ENCODE measurements at regions not wholly inside any gene's neighbourhood (a gene's known extent, or its start where the extent isn't known, plus 50 kb on each side); places are given as distances from the start of the nearest gene placed in this dataset.

- intact Hi-C loops (cut with micrococcal nuclease), result loop anchor here (1.0 to 10.0 kb wide), 6 partner anchors 26 to 831 kb away; partner anchors contain the start of gene TAS2R38
Observed at GRCh38 chr7:142383841-142384492, 126.1 kb upstream of the PRSS58 start.

- intact Hi-C loops (cut with micrococcal nuclease), result loop anchor here (10.0 kb wide), 1 partner anchor 407 kb away; the partner anchor contains the start of gene TAS2R38
Observed at GRCh38 chr7:142381727-142382390, 124.0 kb upstream of the PRSS58 start.

- intact Hi-C loops (cut with micrococcal nuclease), result loop anchor here (10.0 kb wide), 1 partner anchor 405 kb away; the partner anchor contains the start of gene TAS2R38
Observed at GRCh38 chr7:142380069-142380468, 122.2 kb upstream of the PRSS58 start.

- intact Hi-C loops (cut with micrococcal nuclease), result no loop called here
Observed at GRCh38 chr7:142379201-142379885, 121.5 kb upstream of the PRSS58 start.

GRCh38 chr7:142377567-142377966, 119.7 kb upstream of the PRSS58 start:
- intact Hi-C loops (cut with micrococcal nuclease), result no loop called here

- intact Hi-C loops (cut with micrococcal nuclease), result no loop called here
Observed at GRCh38 chr7:142376356-142376997, 118.6 kb upstream of the PRSS58 start.

GRCh38 chr7:142375710-142376313, 118.0 kb upstream of the PRSS58 start:
- intact Hi-C loops (cut with micrococcal nuclease), result no loop called here

- intact Hi-C loops (cut with micrococcal nuclease), result no loop called here
Observed at GRCh38 chr7:142372727-142373126, 114.9 kb upstream of the PRSS58 start.

- intact Hi-C loops (cut with micrococcal nuclease), result no loop called here
Observed at GRCh38 chr7:142371586-142372377, 113.9 kb upstream of the PRSS58 start.

GRCh38 chr7:142365410-142365842, 107.6 kb upstream of the PRSS58 start:
- intact Hi-C loops (cut with micrococcal nuclease), result no loop called here

- intact Hi-C loops (cut with micrococcal nuclease), result no loop called here
Observed at GRCh38 chr7:142364551-142364950, 106.7 kb upstream of the PRSS58 start.

GRCh38 chr7:142362349-142362748, 104.5 kb upstream of the PRSS58 start:
- intact Hi-C loops (cut with micrococcal nuclease), result no loop called here

- intact Hi-C loops (cut with micrococcal nuclease), result loop anchor here (2.0 kb wide), 1 partner anchor 383 kb away; no protein-coding TSS in a partner anchor
Observed at GRCh38 chr7:142359694-142360279, 101.9 kb upstream of the PRSS58 start.

GRCh38 chr7:142357953-142358520, 100.2 kb upstream of the PRSS58 start:
- intact Hi-C loops (cut with micrococcal nuclease), result loop anchor here (1.0 to 2.0 kb wide), 2 partner anchors 26 to 381 kb away; no protein-coding TSS in a partner anchor

- intact Hi-C loops (cut with micrococcal nuclease), result no loop called here
Observed at GRCh38 chr7:142356166-142356565, 98.3 kb upstream of the PRSS58 start.

- intact Hi-C loops (cut with micrococcal nuclease), result no loop called here
Observed at GRCh38 chr7:142355328-142355727, 97.5 kb upstream of the PRSS58 start.

- intact Hi-C loops (cut with micrococcal nuclease), result no loop called here
Observed at GRCh38 chr7:142353147-142354060, 95.5 kb upstream of the PRSS58 start.

- intact Hi-C loops (cut with micrococcal nuclease), result no loop called here
Observed at GRCh38 chr7:142352543-142352942, 94.7 kb upstream of the PRSS58 start.
